Astrocyte (in vitro differentiated cells and primary cell): ENCODE measurements at regions not wholly inside any gene's neighbourhood (a gene's known extent, or its start where the extent isn't known, plus 50 kb on each side); places are given as distances from the start of the nearest gene placed in this dataset.

Experiments
- CTCF ChIP-seq: IDR thresholded peaks from 2 replicates; pipeline ENCODE4 v1.5.1; 2011; ENCODE audit warnings: low read depth, mild to moderate bottlenecking, inconsistent platforms, low read length, moderate library complexity; ENCODE audit not compliant: insufficient read depth
- EZH2 ChIP-seq: IDR thresholded peaks from 2 replicates; pipeline ENCODE4 v1.6.1; 2012; ENCODE audit warnings: mild to moderate bottlenecking, low read length, inconsistent platforms; ENCODE audit not compliant: insufficient read depth

DNA sequence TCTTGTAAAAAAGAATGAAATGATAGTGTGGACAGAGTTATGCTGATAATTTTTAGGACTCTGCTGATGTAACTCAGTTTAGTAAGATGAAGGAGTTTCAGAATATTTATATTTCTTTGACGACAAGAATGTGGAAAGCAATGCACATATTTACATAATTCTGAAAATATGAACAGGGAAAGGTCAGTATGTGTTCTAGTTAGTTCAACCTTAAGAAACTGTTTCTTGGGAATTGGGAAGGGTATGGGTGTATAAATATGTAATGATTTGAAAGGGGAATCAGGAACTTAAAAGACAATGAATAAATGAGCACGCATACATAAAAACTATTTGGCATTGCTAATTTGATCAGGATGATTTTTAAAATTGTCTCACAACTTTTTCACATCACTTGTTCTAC is 1226.1 kb downstream of the SI start:
- TF ChIP-seq CTCF = no peak
- no peak for TF ChIP-seq EZH2
